Stimulated activated CD4-positive, alpha-beta T cell treated with anti-CD3 and anti-CD28 coated beads, TNF-alpha, amount 100 ng/mL, for 4 hours (primary cell): ENCODE measurements at regions not wholly inside any gene's neighbourhood (a gene's known extent, or its start where the extent isn't known, plus 50 kb on each side); places are given as distances from the start of the nearest gene placed in this dataset.

Experiments used
- DNase-seq, 3 experiments: peaks; one replicate each; pipeline ENCODE4 v3.0.0-alpha.2; 2020; ENCODE audit warnings: low read depth in 3 of 3

GRCh38 chr6:18672852-18673251 lies 285.7 kb downstream of the RNF144B start:
- no peak for DNase-seq

- DNase-seq, result no peak
Observed at GRCh38 chr6:18674346-18674745, 287.2 kb downstream of the RNF144B start.

GRCh38 chr6:18675881-18676280 lies 288.7 kb downstream of the RNF144B start:
- DNase-seq, result no peak

GRCh38 chr6:18676548-18676947 lies 289.4 kb downstream of the RNF144B start:
- DNase-seq, result no peak

- DNase-seq, result no peak
Observed at GRCh38 chr6:18680842-18681241, 293.7 kb downstream of the RNF144B start.

- DNase-seq, result no peak
Observed at GRCh38 chr6:18681832-18682503, 294.8 kb downstream of the RNF144B start.

- DNase-seq, result no peak
Observed at GRCh38 chr6:18684343-18684742, 297.2 kb downstream of the RNF144B start.

- DNase-seq, result no peak
Observed at GRCh38 chr6:18692929-18693685, 306.0 kb downstream of the RNF144B start.

GRCh38 chr6:18693881-18694280 lies 306.7 kb downstream of the RNF144B start:
- DNase-seq, result no peak

GRCh38 chr6:18703546-18703945 lies 316.4 kb downstream of the RNF144B start:
- no peak for DNase-seq

- no peak for DNase-seq
Observed at GRCh38 chr6:18707714-18708439, 320.7 kb downstream of the RNF144B start.

GRCh38 chr6:18712595-18712994 lies 325.4 kb downstream of the RNF144B start:
- DNase-seq, result no peak

- DNase-seq, result no peak
Observed at GRCh38 chr6:18720075-18720474, 332.9 kb downstream of the RNF144B start.

GRCh38 chr6:18724056-18724455 lies 336.9 kb downstream of the RNF144B start:
- DNase-seq, result no peak

GRCh38 chr6:18725449-18725848 lies 338.3 kb downstream of the RNF144B start:
- no peak for DNase-seq

- no peak for DNase-seq
Observed at GRCh38 chr6:18733921-18734550, 346.9 kb downstream of the RNF144B start.

- no peak for DNase-seq
Observed at GRCh38 chr6:18741741-18742140, 354.6 kb downstream of the RNF144B start.

GRCh38 chr6:18742406-18742805 lies 355.3 kb downstream of the RNF144B start:
- DNase-seq, result no peak

- DNase-seq, result no peak
Observed at GRCh38 chr6:18746727-18747126, 359.6 kb downstream of the RNF144B start.

GRCh38 chr6:18748314-18748713 lies 361.2 kb downstream of the RNF144B start:
- DNase-seq, result no peak

GRCh38 chr6:18752278-18753068 lies 365.3 kb downstream of the RNF144B start:
- no peak for DNase-seq
